ENCODE measurements at regions not wholly inside any gene's neighbourhood (a gene's known extent, or its start where the extent isn't known, plus 50 kb on each side); places are given as distances from the start of the nearest gene placed in this dataset.
"Not testable (repeated sequence)": the region's sequence is repeated elsewhere in the genome, so short reads cannot be mapped to it uniquely, and the experiment has no call there.

- no peak for DNase-seq (ENCODE audit: low spot score)
Observed at GRCh38 chr9:99628849-99629620, 192.7 kb upstream of the NR4A3 start.

- no peak for DNase-seq (ENCODE audit: low spot score)
Observed at GRCh38 chr9:99632349-99633038, 189.2 kb upstream of the NR4A3 start.

GRCh38 chr9:99633265-99633664 lies 188.4 kb upstream of the NR4A3 start:
- DNase-seq (ENCODE audit: low spot score): no peak

- no peak for DNase-seq (ENCODE audit: low spot score)
Observed at GRCh38 chr9:99634186-99634585, 187.5 kb upstream of the NR4A3 start.

DNA sequence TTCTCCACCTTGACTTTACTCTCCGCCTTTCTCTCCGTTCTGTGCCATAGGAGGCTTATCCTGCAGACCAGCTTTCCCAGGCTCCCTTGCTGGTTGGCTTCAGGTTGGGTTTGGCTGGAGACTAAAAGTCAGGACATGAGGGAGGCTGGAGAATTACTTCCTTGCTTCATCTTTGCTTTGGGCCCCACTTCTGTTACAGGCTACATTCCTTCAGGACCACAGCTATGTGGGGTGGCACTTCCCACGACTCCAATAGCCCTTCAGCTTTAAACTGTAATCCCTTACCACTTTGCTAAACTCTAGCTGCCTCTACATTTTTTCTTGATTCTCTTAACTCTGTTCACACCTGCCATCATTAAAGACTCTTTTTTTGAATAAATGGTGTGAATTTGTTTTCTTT lies 186.7 kb upstream of the NR4A3 start:
- no peak for DNase-seq (ENCODE audit: low spot score)

GRCh38 chr9:99637641-99638040 lies 184.0 kb upstream of the NR4A3 start:
- DNase-seq (ENCODE audit: low spot score): no peak

DNA sequence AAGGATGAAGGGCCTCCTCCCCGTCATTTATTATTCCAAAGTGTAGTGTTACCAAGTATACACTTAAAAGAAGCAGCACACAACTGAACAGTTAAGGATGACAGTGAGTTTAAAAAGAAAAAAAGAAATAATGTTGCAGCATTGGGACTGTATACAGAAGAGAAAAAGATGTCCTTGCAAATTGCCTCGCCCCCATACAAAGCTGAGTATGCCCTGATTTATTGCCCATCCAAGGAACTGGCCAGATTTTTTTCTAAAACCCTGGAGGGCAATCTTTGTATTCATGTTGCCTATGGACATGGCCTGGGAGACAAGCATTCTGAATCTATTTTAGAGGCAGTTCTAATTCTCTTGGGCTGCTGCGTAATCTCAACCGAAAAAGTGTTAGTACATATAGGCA lies 182.7 kb upstream of the NR4A3 start:
- DNase-seq (ENCODE audit: low spot score): no peak

DNA sequence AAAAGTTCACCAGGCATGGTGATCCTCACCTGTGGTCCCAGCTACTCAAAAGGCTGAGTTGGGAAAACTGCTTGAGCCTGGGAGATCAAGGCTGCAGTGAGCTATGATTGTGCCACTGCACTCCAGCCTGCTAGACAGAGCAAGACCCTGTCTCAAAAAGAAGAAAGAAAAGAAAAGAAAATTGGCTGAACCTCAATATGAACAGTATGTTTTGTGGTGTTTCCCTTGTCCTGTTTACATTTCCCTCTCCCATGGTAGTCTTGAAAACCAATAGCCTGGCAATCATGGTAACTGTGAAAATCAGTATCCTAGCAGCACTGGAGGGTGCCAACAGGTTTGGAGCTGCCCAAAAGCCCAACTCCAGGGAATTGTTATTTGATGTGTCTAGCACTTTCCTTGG lies 174.1 kb upstream of the NR4A3 start:
- DNase-seq (ENCODE audit: low spot score): no peak

DNA sequence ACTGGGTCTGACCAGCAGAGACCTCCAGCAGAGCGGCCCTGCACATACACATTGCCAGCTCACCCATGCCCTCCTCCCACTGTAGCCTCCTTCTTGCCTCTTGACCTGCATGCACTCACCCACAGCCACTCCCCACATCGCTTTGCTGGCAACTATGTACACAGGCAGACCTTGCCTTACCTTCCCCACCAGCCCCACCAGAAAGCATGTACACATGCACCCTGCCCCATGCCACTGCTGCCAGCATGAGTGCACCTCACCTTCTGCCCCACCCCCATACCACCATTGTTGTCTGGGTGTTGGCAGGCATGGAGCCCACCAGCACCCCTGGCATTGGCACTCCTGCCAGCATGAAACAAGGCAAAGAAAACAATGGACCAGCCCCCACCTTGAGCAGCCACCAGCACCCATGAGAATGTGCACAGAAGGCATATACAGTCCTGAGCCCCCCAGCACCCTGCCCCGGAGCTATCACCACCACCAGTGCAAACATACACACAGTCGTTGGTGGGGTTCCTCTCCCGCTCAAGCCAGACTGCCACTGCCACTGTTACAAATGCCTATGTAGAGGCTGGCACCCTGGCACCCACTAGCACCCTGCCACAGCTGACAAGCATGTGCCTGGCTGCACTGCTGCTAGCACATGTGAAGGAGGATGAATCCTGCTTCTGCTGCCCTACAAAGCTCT lies 171.4 kb upstream of the NR4A3 start:
- no peak for DNase-seq (ENCODE audit: low spot score)

DNA sequence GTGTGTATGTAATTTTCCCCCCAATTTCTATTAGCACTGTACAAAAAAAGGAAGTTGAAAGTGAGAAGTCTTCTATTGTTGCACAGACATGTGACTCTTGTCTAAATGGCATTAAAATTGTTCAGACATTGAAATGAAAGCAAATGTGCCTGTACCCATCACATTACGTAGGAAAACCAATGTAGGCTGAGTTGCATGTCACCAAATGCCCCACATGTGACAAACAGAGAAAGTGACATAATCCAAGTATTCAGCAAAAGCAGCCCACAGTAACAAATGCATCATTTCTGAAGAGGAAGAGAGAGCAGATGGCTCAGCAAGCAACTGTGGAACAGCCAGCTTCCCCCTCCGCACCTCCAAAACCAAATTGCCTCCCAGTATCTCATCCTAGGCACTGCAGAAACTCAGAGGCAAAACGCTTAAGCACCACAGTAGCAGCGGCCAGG lies 161.5 kb upstream of the NR4A3 start:
- peak; percentile 11 for DNase-seq (ENCODE audit: low spot score)

- no peak for DNase-seq (ENCODE audit: low spot score)
Observed at GRCh38 chr9:99663297-99663696, 158.4 kb upstream of the NR4A3 start.

GRCh38 chr9:99663856-99664255 lies 157.8 kb upstream of the NR4A3 start:
- no peak for DNase-seq (ENCODE audit: low spot score)

GRCh38 chr9:99666571-99666970 lies 155.1 kb upstream of the NR4A3 start:
- DNase-seq (ENCODE audit: low spot score): no peak

GRCh38 chr9:99670886-99671285 lies 150.8 kb upstream of the NR4A3 start:
- not testable (repeated sequence) for DNase-seq (ENCODE audit: low spot score)

GRCh38 chr9:99677281-99677680 lies 144.4 kb upstream of the NR4A3 start:
- no peak for DNase-seq (ENCODE audit: low spot score)

- DNase-seq (ENCODE audit: low spot score): no peak
Observed at GRCh38 chr9:99678566-99678965, 143.1 kb upstream of the NR4A3 start.

DNA sequence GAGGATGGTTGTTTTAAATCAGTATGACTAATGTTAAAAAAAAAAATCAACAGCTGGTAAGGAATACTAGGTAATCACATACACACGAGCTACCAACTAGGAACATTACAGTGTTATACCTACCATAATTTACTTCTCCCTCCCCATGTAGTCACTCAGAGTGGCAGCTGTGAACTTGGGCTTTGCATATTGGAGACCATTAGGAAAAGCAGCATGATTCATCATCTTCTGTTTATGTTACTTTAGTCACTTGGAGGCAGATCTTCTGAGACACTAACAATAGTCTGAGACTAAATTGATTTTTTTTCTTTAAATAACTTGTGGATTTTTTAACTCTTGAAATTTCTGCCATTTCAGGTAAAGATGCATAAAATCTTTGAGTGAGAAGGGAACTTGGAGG lies 141.5 kb upstream of the NR4A3 start:
- no peak for DNase-seq (ENCODE audit: low spot score)

DNA sequence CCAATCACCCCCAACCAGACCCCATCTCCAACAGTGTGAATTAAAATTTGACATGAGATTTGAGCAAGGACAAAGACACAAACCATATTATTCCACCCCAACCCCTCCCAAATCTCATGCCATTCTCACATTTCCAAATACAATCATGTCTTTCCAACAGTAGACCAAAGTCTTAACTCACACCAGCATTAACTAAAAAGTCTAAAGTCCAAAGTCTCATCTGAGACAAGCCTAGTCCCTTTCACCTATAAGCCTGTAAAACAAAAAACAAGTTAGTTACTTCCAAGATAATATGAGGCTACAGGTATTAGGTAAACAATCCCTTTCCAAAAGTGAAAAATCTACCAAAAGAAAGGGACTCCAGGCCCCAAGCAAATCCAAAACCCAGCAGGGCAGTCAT lies 140.6 kb upstream of the NR4A3 start:
- DNase-seq (ENCODE audit: low spot score): no peak

GRCh38 chr9:99682378-99682777 lies 139.3 kb upstream of the NR4A3 start:
- DNase-seq (ENCODE audit: low spot score): no peak

DNA sequence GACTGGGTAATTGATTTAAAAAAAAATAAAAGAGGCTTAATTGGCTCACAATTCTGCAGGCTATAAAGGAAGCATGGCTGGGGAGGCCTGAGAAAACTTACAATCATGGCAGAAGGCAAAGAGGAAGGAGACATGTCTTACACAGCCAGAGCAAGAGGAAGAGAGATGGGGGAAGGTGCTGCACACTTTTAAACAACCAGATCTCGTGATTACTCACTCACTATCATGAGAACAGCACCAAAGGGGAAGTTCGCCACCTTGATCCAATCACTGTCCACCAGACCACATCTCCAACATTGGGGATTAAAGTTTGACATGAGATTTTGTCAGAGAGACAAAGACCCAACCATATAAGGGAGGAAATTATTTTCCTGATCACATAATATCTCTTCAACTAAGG lies 138.8 kb upstream of the NR4A3 start:
- no peak for DNase-seq (ENCODE audit: low spot score)

GRCh38 chr9:99690573-99690972 lies 131.1 kb upstream of the NR4A3 start:
- no peak for DNase-seq (ENCODE audit: low spot score)

DNA sequence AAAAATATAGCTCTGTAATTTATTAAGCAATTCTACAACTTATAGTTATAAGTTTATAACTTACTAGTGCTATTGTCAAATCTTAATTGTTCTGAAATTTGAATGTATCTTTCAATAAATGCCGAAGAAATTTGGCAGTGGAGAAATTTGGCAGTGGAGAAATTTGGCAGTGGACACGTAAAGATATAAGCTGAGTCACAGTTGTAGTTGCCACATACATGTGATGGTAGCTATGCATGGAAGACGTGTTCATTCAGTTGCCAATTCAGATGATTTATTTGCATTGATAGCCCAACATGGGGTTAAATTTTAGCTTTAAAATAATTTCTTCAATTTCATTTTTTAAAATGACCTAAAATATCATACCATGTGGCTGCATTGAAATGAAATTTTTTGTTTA lies 127.8 kb upstream of the NR4A3 start:
- DNase-seq (ENCODE audit: low spot score): no peak

DNA sequence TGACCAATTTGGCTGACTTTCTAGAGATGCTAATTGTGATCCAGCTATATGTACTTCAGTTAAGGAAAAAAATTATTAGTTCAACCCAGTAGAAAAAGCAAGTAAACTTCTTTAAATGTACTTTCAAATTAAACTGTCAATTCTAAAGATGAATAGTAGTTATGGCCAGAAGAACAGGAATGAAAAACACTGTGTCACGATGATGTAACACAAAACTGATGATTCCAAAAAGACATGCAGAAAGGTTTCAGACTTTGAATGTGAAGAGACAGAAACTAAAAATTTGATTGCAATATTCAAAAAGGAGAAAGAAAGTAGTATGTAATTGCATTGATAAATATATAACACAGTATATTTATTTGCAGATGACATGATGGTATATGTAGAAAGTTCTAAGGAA lies 127.3 kb upstream of the NR4A3 start:
- DNase-seq (ENCODE audit: low spot score): no peak

Data from activated CD4-positive, alpha-beta T cell treated with anti-CD3 and anti-CD28 coated beads, Interleukin-2, Interleukin-4, amounts not matched to agents 100 ng/mL and 50 ng/mL, durations not matched to agents 16 hours and 8 hours (primary cell).